ENCODE measurements at regions not wholly inside any gene's neighbourhood (a gene's known extent, or its start where the extent isn't known, plus 50 kb on each side); places are given as distances from the start of the nearest gene placed in this dataset.

DNA sequence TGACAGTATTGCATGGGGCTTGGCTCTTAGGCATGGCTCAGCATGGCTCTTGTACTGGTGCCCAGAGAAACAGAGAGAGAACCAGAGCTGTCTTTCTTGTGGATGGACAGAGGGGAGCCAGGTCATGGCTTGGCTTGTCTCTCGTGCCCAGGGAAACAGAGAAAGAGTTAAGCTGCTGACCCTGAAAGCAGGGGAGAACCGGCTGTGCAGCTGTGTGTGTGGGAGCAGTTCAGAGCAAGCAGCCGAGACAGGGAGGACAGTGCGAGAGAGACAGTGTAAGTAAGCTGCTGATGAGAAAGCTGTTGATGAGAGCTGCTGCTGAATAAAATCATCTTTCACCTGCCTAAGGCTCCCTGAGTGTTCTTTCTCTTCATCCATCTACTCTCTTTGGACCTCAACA, 61.3 kb upstream of the DDHD1 start:
- DNase-seq (ENCODE audit: low read depth), result no peak

GRCh38 chr14:53213761-53214160, 60.6 kb upstream of the DDHD1 start:
- no peak for DNase-seq (ENCODE audit: low read depth)

- no peak for DNase-seq (ENCODE audit: low read depth)
These were observed 56.2 kb upstream of the DDHD1 start for GRCh38 chr14:53209370-53209769.
